ENCODE measurements at regions not wholly inside any gene's neighbourhood (a gene's known extent, or its start where the extent isn't known, plus 50 kb on each side); places are given as distances from the start of the nearest gene placed in this dataset.
"Not testable (repeated sequence)": the region's sequence is repeated elsewhere in the genome, so short reads cannot be mapped to it uniquely, and the experiment has no call there.

GRCh38 chr12:63406781-63407180 is 255.8 kb upstream of the AVPR1A start:
- no peak for DNase-seq

- DNase-seq = no peak
Observed at GRCh38 chr12:63404611-63405010, 253.6 kb upstream of the AVPR1A start.

GRCh38 chr12:63403256-63403655 is 252.3 kb upstream of the AVPR1A start:
- DNase-seq = no peak

GRCh38 chr12:63400718-63401117 is 249.7 kb upstream of the AVPR1A start:
- DNase-seq = no peak

GRCh38 chr12:63400318-63400717 is 249.3 kb upstream of the AVPR1A start:
- no peak for DNase-seq

GRCh38 chr12:63397807-63398206 is 246.8 kb upstream of the AVPR1A start:
- DNase-seq = no peak

GRCh38 chr12:63396135-63396534 is 245.1 kb upstream of the AVPR1A start:
- DNase-seq = no peak

GRCh38 chr12:63394983-63395382 is 244.0 kb upstream of the AVPR1A start:
- DNase-seq = no peak

GRCh38 chr12:63394349-63394748 is 243.3 kb upstream of the AVPR1A start:
- DNase-seq = no peak

- no peak for DNase-seq
Observed at GRCh38 chr12:63389211-63389610, 238.2 kb upstream of the AVPR1A start.

GRCh38 chr12:63387771-63388170 is 236.8 kb upstream of the AVPR1A start:
- DNase-seq = no peak

GRCh38 chr12:63382930-63383329 is 231.9 kb upstream of the AVPR1A start:
- no peak for DNase-seq

GRCh38 chr12:63362791-63363190 is 211.8 kb upstream of the AVPR1A start:
- DNase-seq = no peak

GRCh38 chr12:63362166-63362565 is 211.2 kb upstream of the AVPR1A start:
- no peak for DNase-seq

- DNase-seq = no peak
Observed at GRCh38 chr12:63354969-63355368, 204.0 kb upstream of the AVPR1A start.

GRCh38 chr12:63353559-63353958 is 202.6 kb upstream of the AVPR1A start:
- DNase-seq = no peak

GRCh38 chr12:63351370-63351769 is 200.4 kb upstream of the AVPR1A start:
- DNase-seq = no peak

- DNase-seq = no peak
Observed at GRCh38 chr12:63348556-63348955, 197.6 kb upstream of the AVPR1A start.

- not testable (repeated sequence) for DNase-seq
Observed at GRCh38 chr12:63337158-63337557, 186.2 kb upstream of the AVPR1A start.

- no peak for DNase-seq
Observed at GRCh38 chr12:63326260-63326659, 175.3 kb upstream of the AVPR1A start.

- no peak for DNase-seq
Observed at GRCh38 chr12:63325757-63326156, 174.8 kb upstream of the AVPR1A start.

- no peak for DNase-seq
Observed at GRCh38 chr12:63323942-63324341, 172.9 kb upstream of the AVPR1A start.

GRCh38 chr12:63321373-63321772 is 170.4 kb upstream of the AVPR1A start:
- DNase-seq = no peak

GRCh38 chr12:63319936-63320633 is 169.1 kb upstream of the AVPR1A start:
- DNase-seq = no peak

GRCh38 chr12:63319386-63319785 is 168.4 kb upstream of the AVPR1A start:
- DNase-seq = no peak

Measured in left hindlimb (tissue), 1 donor.